Chondrocyte (in vitro differentiated cells): ENCODE measurements at regions not wholly inside any gene's neighbourhood (a gene's known extent, or its start where the extent isn't known, plus 50 kb on each side); places are given as distances from the start of the nearest gene placed in this dataset.
"Not testable (repeated sequence)": the region's sequence is repeated elsewhere in the genome, so short reads cannot be mapped to it uniquely, and the experiment has no call there.

ENCODE experiments used
- DNase-seq: peaks from one replicate; pipeline ENCODE4 v3.0.0; 2021; ENCODE audit warnings: mixed read lengths, low spot score
- H3K27ac Mint-ChIP-seq: one replicate; pipeline ENCODE4 v1.8.0; 2021; ENCODE audit warnings: mild to moderate bottlenecking, moderate library complexity, mixed read lengths; ENCODE audit not compliant: unreplicated experiment
- H3K27me3 Mint-ChIP-seq: 2 replicates; pipeline ENCODE4 v1.8.0; 2021; ENCODE audit warnings: low read depth, mixed read lengths
- H3K36me3 Mint-ChIP-seq: 2 replicates; pipeline ENCODE4 v1.8.0; 2021; ENCODE audit warnings: low read depth, mixed read lengths
- H3K4me1 Mint-ChIP-seq: 2 replicates; pipeline ENCODE4 v1.8.0; 2021; ENCODE audit warnings: low read depth, mild to moderate bottlenecking, mixed read lengths
- H3K4me3 Mint-ChIP-seq: one replicate; pipeline ENCODE4 v1.8.0; 2021; ENCODE audit warnings: mild to moderate bottlenecking, moderate library complexity, mixed read lengths; ENCODE audit not compliant: unreplicated experiment
- H3K9me3 Mint-ChIP-seq: 2 replicates; pipeline ENCODE4 v1.8.0; 2021; ENCODE audit warnings: low read depth, mixed read lengths
- CTCF ChIP-seq: fragments of 200-600 bp; sonication (generic); IDR thresholded peaks from 2 replicates; pipeline ENCODE4 v1.5.0; 2021; ENCODE audit warnings: antibody characterized with exemption, mild to moderate bottlenecking, moderate library complexity

GRCh38 chr10:84626397-84627087 lies 298.2 kb downstream of the CCSER2 start:
- Mint-ChIP-seq H3K36me3 (no peaks in the 10 kb centered on the region), H3K4me1 (no peaks in the 10 kb centered on the region), H3K27ac (no peak overlapping the region), H3K27me3 (peaks cover 9% of the 10 kb centered on the region), H3K9me3 (no peaks in the 10 kb centered on the region), H3K4me3 (no peak overlapping the region)
- no peak for TF ChIP-seq CTCF
- DNase-seq: no peak

GRCh38 chr10:84632866-84633265 lies 304.5 kb downstream of the CCSER2 start:
- no peak for DNase-seq
- Mint-ChIP-seq H3K9me3 (no peaks in the 10 kb centered on the region), H3K27me3 (peaks cover 2% of the 10 kb centered on the region), H3K27ac (no peak overlapping the region), H3K4me1 (no peaks in the 10 kb centered on the region), H3K4me3 (no peak overlapping the region), H3K36me3 (no peaks in the 10 kb centered on the region)
- TF ChIP-seq CTCF: no peak

- no peak for TF ChIP-seq CTCF
- no peaks in the 10 kb centered on the region for H3K36me3 Mint-ChIP-seq
- no peaks in the 10 kb centered on the region for H3K4me1 Mint-ChIP-seq
- H3K27ac Mint-ChIP-seq: no peak overlapping the region
- peaks cover 2% of the 10 kb centered on the region for H3K27me3 Mint-ChIP-seq
- peaks cover 4% of the 10 kb centered on the region for H3K9me3 Mint-ChIP-seq
- no peak for DNase-seq
- no peak overlapping the region for H3K4me3 Mint-ChIP-seq
These were observed 306.2 kb downstream of the CCSER2 start for GRCh38 chr10:84634636-84635035.

- not testable (repeated sequence) for H3K4me3 Mint-ChIP-seq, H3K27ac Mint-ChIP-seq, DNase-seq, H3K4me1 Mint-ChIP-seq, H3K36me3 Mint-ChIP-seq
- Mint-ChIP-seq H3K9me3 (peaks cover 14% of the 10 kb centered on the region), H3K27me3 (peaks cover 11% of the 10 kb centered on the region)
These were observed 322.2 kb downstream of the CCSER2 start for GRCh38 chr10:84650628-84651027.

- Mint-ChIP-seq H3K4me1 (no peaks in the 10 kb centered on the region), H3K36me3 (no peaks in the 10 kb centered on the region), H3K27me3 (peaks cover 6% of the 10 kb centered on the region), H3K27ac (no peak overlapping the region), H3K9me3 (peaks cover 4% of the 10 kb centered on the region), H3K4me3 (no peak overlapping the region)
- TF ChIP-seq CTCF: no peak
- DNase-seq: no peak
These were observed 326.3 kb downstream of the CCSER2 start for GRCh38 chr10:84654671-84655070.

- H3K27me3 Mint-ChIP-seq: peaks cover 2% of the 10 kb centered on the region
- TF ChIP-seq CTCF: no peak
- H3K4me1 Mint-ChIP-seq: no peaks in the 10 kb centered on the region
- no peaks in the 10 kb centered on the region for H3K9me3 Mint-ChIP-seq
- no peaks in the 10 kb centered on the region for H3K36me3 Mint-ChIP-seq
- no peak for DNase-seq
- no peak overlapping the region for H3K4me3 Mint-ChIP-seq
- H3K27ac Mint-ChIP-seq: no peak overlapping the region
These were observed 330.6 kb downstream of the CCSER2 start for GRCh38 chr10:84659027-84659426.
